A673 (cell line): ENCODE measurements at regions not wholly inside any gene's neighbourhood (a gene's known extent, or its start where the extent isn't known, plus 50 kb on each side); places are given as distances from the start of the nearest gene placed in this dataset.
A peak's percentile ranks its signal among the peaks of the same experiment; 100 is the strongest.
"Not testable (repeated sequence)": the region's sequence is repeated elsewhere in the genome, so short reads cannot be mapped to it uniquely, and the experiment has no call there.

Source experiments
- BruUV-seq: library from RNA; stranded (reverse); fragments of 400-500 nt; replicated peaks from 2 replicates; lab custom pipeline; 2021; lab: Mats Ljungman, UMichigan
- CTCF ChIA-PET: fragments of 300-600 bp; sonication (Branson Sonifier 250); formaldehyde crosslinking; loops from one replicate; lab custom pipeline; 2022; ENCODE audit warnings: antibody characterized with exemption; lab: Charles Lee
- POLR2A ChIA-PET: fragments of 300-600 bp; sonication (Branson Sonifier 250); formaldehyde crosslinking; loops from one replicate; lab custom pipeline; 2022; ENCODE audit warnings: antibody characterized with exemption; ENCODE audit not compliant: low non-redundant PET; lab: Charles Lee
- DNase-seq: peaks from one replicate; pipeline ENCODE4 v3.0.0-alpha.2; 2015; ENCODE audit warnings: low spot score
- H3K27ac ChIP-seq: fragments of 200-600 bp; sonication (generic); 2 replicates; pipeline ENCODE4 v1.5.1; 2016; ENCODE audit warnings: mixed run types, low read depth, mild to moderate bottlenecking, mixed read lengths, antibody characterized with exemption, low read length; ENCODE audit not compliant: poor library complexity, severe bottlenecking
- H3K27me3 ChIP-seq: fragments of 200-600 bp; sonication (generic); replicated peaks from 2 replicates; pipeline ENCODE4 v1.6.1; 2017; ENCODE audit warnings: mixed run types, low read depth, mild to moderate bottlenecking, mixed read lengths, antibody characterized with exemption, low read length; ENCODE audit not compliant: insufficient read depth, poor library complexity
- H3K36me3 ChIP-seq: fragments of 200-600 bp; sonication (generic); 2 replicates; pipeline ENCODE4 v1.6.1; 2016; ENCODE audit warnings: mixed run types, mild to moderate bottlenecking, mixed read lengths, antibody characterized with exemption, low read length; ENCODE audit not compliant: insufficient read depth, poor library complexity, severe bottlenecking
- H3K4me1 ChIP-seq: fragments of 200-600 bp; sonication (generic); 2 replicates; pipeline ENCODE4 v1.6.1; 2017; ENCODE audit warnings: mixed run types, mild to moderate bottlenecking, mixed read lengths, antibody characterized with exemption, low read length; ENCODE audit not compliant: insufficient read depth, poor library complexity, severe bottlenecking
- H3K4me3 ChIP-seq: fragments of 200-600 bp; sonication (generic); 2 replicates; pipeline ENCODE4 v1.5.1; 2016; ENCODE audit warnings: low read depth, mixed run types, mild to moderate bottlenecking, mixed read lengths, low read length; ENCODE audit not compliant: poor library complexity, severe bottlenecking
- H3K9me3 ChIP-seq: fragments of 200-600 bp; sonication (generic); 2 replicates; pipeline ENCODE4 v1.6.1; 2016; ENCODE audit warnings: mixed run types, low read depth, mild to moderate bottlenecking, mixed read lengths, antibody characterized with exemption, low read length; ENCODE audit not compliant: poor library complexity, severe bottlenecking
- CTCF ChIP-seq: fragments of 300-800, 200-600 bp; sonication (generic); conservative IDR thresholded peaks from 2 replicates; pipeline ENCODE4 v1.5.1; 2017; ENCODE audit warnings: low read depth, mild to moderate bottlenecking, antibody characterized with exemption, low read length, moderate library complexity, mixed read lengths
- EZH2 ChIP-seq: fragments of 200-600 bp; sonication (generic); IDR thresholded peaks from 2 replicates; pipeline ENCODE4 v1.6.1; 2017; ENCODE audit warnings: borderline replicate concordance, low read depth, mild to moderate bottlenecking, mixed read lengths, antibody characterized with exemption, low read length; ENCODE audit not compliant: poor library complexity, severe bottlenecking
- intact Hi-C: fragments of 100-400 bp; cut with micrococcal nuclease; formaldehyde crosslinking; loops from one replicate; pipeline ENCODE4 v1.10.0; 2022; ENCODE audit not compliant: unreplicated experiment

- TF ChIP-seq CTCF (no peak), EZH2 (no peak)
- peaks cover 4% of the 10 kb centered on the region for H3K9me3 ChIP-seq
- H3K4me3 ChIP-seq = no peak overlapping the region
- ChIA-PET CTCF (no interaction called here), POLR2A (no interaction called here)
- DNase-seq = no peak
- intact Hi-C loops = no loop called here
- BruUV-seq = no TSS peak
- no peaks in the 10 kb centered on the region for H3K4me1 ChIP-seq
- no peaks in the 10 kb centered on the region for H3K36me3 ChIP-seq
- no peak overlapping the region for H3K27ac ChIP-seq
- H3K27me3 ChIP-seq = no peaks in the 10 kb centered on the region
Observed at GRCh38 chr16:8032406-8032805, 557.9 kb downstream of the TMEM114 start.

- H3K9me3 ChIP-seq, DNase-seq, intact Hi-C loops, CTCF ChIA-PET, BruUV-seq, H3K27me3 ChIP-seq, POLR2A ChIA-PET, H3K36me3 ChIP-seq, H3K4me1 ChIP-seq, H3K27ac ChIP-seq, H3K4me3 ChIP-seq: not testable (repeated sequence)
Observed at GRCh38 chr16:8030004-8030403, 560.3 kb downstream of the TMEM114 start.

- TF ChIP-seq EZH2 (no peak), CTCF (no peak)
- intact Hi-C loops = no loop called here
- Histone ChIP-seq H3K36me3 (no peaks in the 10 kb centered on the region), H3K27me3 (no peaks in the 10 kb centered on the region), H3K4me1 (no peaks in the 10 kb centered on the region), H3K27ac (no peak overlapping the region), H3K9me3 (peaks cover 5% of the 10 kb centered on the region), H3K4me3 (no peak overlapping the region)
- ChIA-PET CTCF (no interaction called here), POLR2A (no interaction called here)
- no TSS peak for BruUV-seq
- peak; percentile 9 for DNase-seq
Observed at GRCh38 chr16:8026450-8026849, 563.9 kb downstream of the TMEM114 start.

GRCh38 chr16:8023326-8023725 lies 567.0 kb downstream of the TMEM114 start:
- Histone ChIP-seq H3K4me3 (no peak overlapping the region), H3K9me3 (peaks cover 7% of the 10 kb centered on the region), H3K4me1 (no peaks in the 10 kb centered on the region), H3K27ac (no peak overlapping the region), H3K27me3 (no peaks in the 10 kb centered on the region), H3K36me3 (no peaks in the 10 kb centered on the region)
- CTCF ChIA-PET = no interaction called here
- BruUV-seq = no TSS peak
- POLR2A ChIA-PET = no interaction called here
- TF ChIP-seq CTCF = no peak
- DNase-seq = no peak
- intact Hi-C loops = no loop called here
